RPMI7951 (cell line): ENCODE measurements at regions not wholly inside any gene's neighbourhood (a gene's known extent, or its start where the extent isn't known, plus 50 kb on each side); places are given as distances from the start of the nearest gene placed in this dataset.
A peak's percentile ranks its signal among the peaks of the same experiment; 100 is the strongest.

Experiments used
- DNase-seq: peaks from one replicate; pipeline ENCODE4 v3.0.0-alpha.2; 2012; ENCODE audit warnings: low read depth

GRCh38 chr4:140213749-140214148 is 59.8 kb upstream of the MAML3 start:
- DNase-seq: peak; percentile 22

GRCh38 chr4:140213116-140213515 is 59.1 kb upstream of the MAML3 start:
- DNase-seq: no peak

DNA sequence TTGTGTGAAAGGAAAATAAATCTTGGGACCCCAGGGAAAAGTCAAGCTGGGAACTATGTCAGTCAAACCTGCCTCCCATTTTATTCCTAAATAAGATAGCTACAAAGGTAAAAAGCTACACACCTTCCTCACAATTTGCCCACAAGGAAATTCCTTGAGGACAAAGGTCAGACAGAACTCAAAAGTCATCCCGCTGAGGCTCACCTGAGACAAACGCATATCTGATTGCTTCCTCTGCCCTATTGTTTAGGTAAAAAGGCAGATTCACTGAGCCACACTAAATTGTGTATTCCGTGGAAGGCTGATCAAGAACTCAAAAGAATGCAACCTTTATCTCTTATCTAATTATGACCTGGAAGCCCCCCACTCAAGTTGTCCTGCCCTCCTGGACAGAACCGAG is 58.7 kb upstream of the MAML3 start:
- no peak for DNase-seq

GRCh38 chr4:140212194-140212593 is 58.2 kb upstream of the MAML3 start:
- DNase-seq: no peak

DNA sequence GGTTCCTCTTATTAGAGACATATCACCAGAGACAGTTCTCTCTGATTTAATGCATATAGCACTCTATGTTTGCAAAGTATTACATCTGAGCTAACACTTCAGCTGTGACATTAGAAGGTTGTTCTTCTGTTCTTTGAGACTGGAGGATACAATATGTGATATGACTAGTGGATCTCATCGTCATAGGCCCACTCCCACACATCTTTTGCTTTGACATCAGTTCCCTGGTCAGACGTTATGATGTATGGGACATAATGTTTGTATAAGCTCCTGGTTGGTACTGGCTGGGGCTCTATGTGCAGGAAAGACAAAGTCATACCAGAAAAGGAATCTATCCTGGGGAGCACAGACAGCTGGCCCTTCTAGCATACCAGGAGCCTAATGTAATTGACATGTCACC is 57.7 kb upstream of the MAML3 start:
- DNase-seq: no peak

DNA sequence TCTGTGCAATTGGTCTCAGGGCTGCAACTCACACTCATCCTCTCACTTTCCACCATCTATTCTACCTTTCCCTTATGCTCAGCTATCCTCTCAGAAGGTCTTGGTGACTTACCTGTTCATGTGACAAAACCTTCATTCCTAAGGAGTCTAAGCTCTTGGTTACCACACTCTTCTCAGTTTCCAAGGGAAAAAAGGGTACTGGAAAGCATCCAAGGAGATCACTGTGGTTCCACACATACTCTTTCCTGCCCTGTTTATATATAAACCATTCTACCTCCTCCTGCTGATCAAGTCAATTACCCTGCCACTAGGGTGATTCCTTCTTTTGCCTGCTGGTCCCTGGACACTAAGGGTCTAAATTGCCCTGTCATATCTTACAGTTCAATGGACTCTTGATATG is 57.2 kb upstream of the MAML3 start:
- DNase-seq: no peak

DNA sequence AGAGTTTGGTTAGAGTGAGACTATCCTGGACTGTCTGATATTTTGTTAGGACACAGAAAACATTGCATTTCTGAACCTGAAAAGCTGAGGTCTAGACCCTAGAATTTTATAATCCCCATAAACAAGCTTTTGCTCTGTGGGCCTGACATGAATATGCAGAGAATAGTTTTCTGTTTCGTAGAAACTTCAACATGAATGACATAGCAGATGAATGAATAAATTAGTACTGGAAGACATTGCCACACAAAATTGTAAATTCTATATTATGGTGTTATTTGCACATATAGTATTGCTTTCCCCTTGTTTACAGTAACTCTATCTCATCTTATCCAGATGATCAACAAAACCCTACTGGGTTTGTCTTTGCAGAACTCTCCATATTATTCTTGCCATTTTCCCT is 54.9 kb upstream of the MAML3 start:
- DNase-seq: no peak
